LHCN-M2 (cell line): ENCODE measurements at regions not wholly inside any gene's neighbourhood (a gene's known extent, or its start where the extent isn't known, plus 50 kb on each side); places are given as distances from the start of the nearest gene placed in this dataset.

Experiments used
- DNase-seq: peaks from one replicate; pipeline ENCODE4 v3.0.0-alpha.2; 2012; ENCODE audit warnings: low read depth

GRCh38 chr13:85665286-85665685 lies 133.9 kb downstream of the SLITRK6 start:
- DNase-seq = no peak

- no peak for DNase-seq
Observed at GRCh38 chr13:85663856-85664255, 135.4 kb downstream of the SLITRK6 start.

- no peak for DNase-seq
Observed at GRCh38 chr13:85662186-85662585, 137.0 kb downstream of the SLITRK6 start.

- no peak for DNase-seq
Observed at GRCh38 chr13:85661675-85662074, 137.5 kb downstream of the SLITRK6 start.

GRCh38 chr13:85659493-85659892 lies 139.7 kb downstream of the SLITRK6 start:
- DNase-seq = no peak

GRCh38 chr13:85657942-85658341 lies 141.3 kb downstream of the SLITRK6 start:
- no peak for DNase-seq

- DNase-seq = no peak
Observed at GRCh38 chr13:85655040-85655439, 144.2 kb downstream of the SLITRK6 start.

GRCh38 chr13:85654227-85654626 lies 145.0 kb downstream of the SLITRK6 start:
- no peak for DNase-seq

GRCh38 chr13:85653681-85654080 lies 145.5 kb downstream of the SLITRK6 start:
- no peak for DNase-seq

- no peak for DNase-seq
Observed at GRCh38 chr13:85652491-85652890, 146.7 kb downstream of the SLITRK6 start.

- DNase-seq = no peak
Observed at GRCh38 chr13:85651440-85651839, 147.8 kb downstream of the SLITRK6 start.

GRCh38 chr13:85650613-85651012 lies 148.6 kb downstream of the SLITRK6 start:
- no peak for DNase-seq

GRCh38 chr13:85640727-85641126 lies 158.5 kb downstream of the SLITRK6 start:
- DNase-seq = no peak

GRCh38 chr13:85638815-85639393 lies 160.3 kb downstream of the SLITRK6 start:
- DNase-seq = no peak

GRCh38 chr13:85638265-85638664 lies 161.0 kb downstream of the SLITRK6 start:
- DNase-seq = no peak

GRCh38 chr13:85632526-85633195 lies 166.6 kb downstream of the SLITRK6 start:
- no peak for DNase-seq

- DNase-seq = no peak
Observed at GRCh38 chr13:85631801-85632200, 167.4 kb downstream of the SLITRK6 start.

GRCh38 chr13:85626603-85627002 lies 172.6 kb downstream of the SLITRK6 start:
- no peak for DNase-seq

- no peak for DNase-seq
Observed at GRCh38 chr13:85619321-85619720, 179.9 kb downstream of the SLITRK6 start.

GRCh38 chr13:85618521-85618920 lies 180.7 kb downstream of the SLITRK6 start:
- no peak for DNase-seq

GRCh38 chr13:85616275-85616674 lies 182.9 kb downstream of the SLITRK6 start:
- no peak for DNase-seq

GRCh38 chr13:85615031-85615430 lies 184.2 kb downstream of the SLITRK6 start:
- no peak for DNase-seq

GRCh38 chr13:85610024-85610423 lies 189.2 kb downstream of the SLITRK6 start:
- no peak for DNase-seq
